Liver (tissue), 8 donors: ENCODE measurements at regions not wholly inside any gene's neighbourhood (a gene's known extent, or its start where the extent isn't known, plus 50 kb on each side); places are given as distances from the start of the nearest gene placed in this dataset.

Experiments
- DNase-seq: peaks from one replicate; pipeline ENCODE4 v3.0.0-alpha.2; 2017; ENCODE audit warnings: low spot score
- H3K27ac ChIP-seq, 2 donors: one replicate each; pipeline ENCODE4 v1.7.0; 2013; ENCODE audit warnings: inconsistent platforms in 2 of 2, low read length in 2 of 2, control low read depth in 1 of 2, low read depth in 1 of 2, mild to moderate bottlenecking in 1 of 2
- H3K27me3 ChIP-seq, 4 donors: one replicate each; pipeline versions ENCODE4 v1.6.1 to v1.7.0; 2013; ENCODE audit warnings: low read length in 3 of 4, inconsistent platforms in 1 of 4, mild to moderate bottlenecking in 1 of 4, moderate library complexity in 1 of 4; ENCODE audit not compliant: control insufficient read depth in 4 of 4, insufficient read depth in 4 of 4
- H3K36me3 ChIP-seq, 4 donors: one replicate each; pipeline versions ENCODE4 v1.6.1 to v1.7.0; 2013; ENCODE audit warnings: low read length in 3 of 4, mild to moderate bottlenecking in 3 of 4, low read depth in 1 of 4, moderate library complexity in 1 of 4; ENCODE audit not compliant: control insufficient read depth in 4 of 4, insufficient read depth in 3 of 4
- H3K4me1 ChIP-seq, 4 donors: one replicate each; pipeline versions ENCODE4 v1.6.1 to v1.7.0; 2013; ENCODE audit warnings: low read length in 3 of 4, mild to moderate bottlenecking in 3 of 4, moderate library complexity in 1 of 4; ENCODE audit not compliant: control insufficient read depth in 4 of 4, insufficient read depth in 4 of 4
- H3K4me3 ChIP-seq, 3 donors: one replicate each; pipeline versions ENCODE4 v1.6.1 to v1.7.0; 2013; ENCODE audit warnings: low read length in 3 of 3, control low read depth in 1 of 3, low read depth in 1 of 3, mild to moderate bottlenecking in 1 of 3
- H3K9ac ChIP-seq, 2 donors: one replicate each; pipeline ENCODE4 v1.7.0; 2013; ENCODE audit warnings: low read length in 2 of 2, mild to moderate bottlenecking in 2 of 2, moderate library complexity in 2 of 2, control low read depth in 1 of 2, low read depth in 1 of 2
- H3K9me3 ChIP-seq, 4 donors: one replicate each; pipeline versions ENCODE4 v1.6.1 to v1.7.0; 2013; ENCODE audit warnings: low read length in 3 of 4; ENCODE audit not compliant: control insufficient read depth in 4 of 4
- EGR1 ChIP-seq, 2 donors: IDR thresholded peaks; 2 replicates each; pipeline ENCODE4 v1.6.1; 2016 to 2018; ENCODE audit warnings: antibody characterized with exemption in 2 of 2, low read depth in 2 of 2
- FOXA1 ChIP-seq: IDR thresholded peaks from 2 replicates; pipeline ENCODE4 v1.6.1; 2016; ENCODE audit warnings: antibody characterized with exemption
- FOXA2 ChIP-seq: IDR thresholded peaks from 2 replicates; pipeline ENCODE4 v1.6.1; 2016; ENCODE audit warnings: antibody characterized with exemption
- GABPA ChIP-seq, 2 donors: IDR thresholded peaks in 1 of 2; conservative IDR thresholded peaks in 1 of 2; 2 replicates each; pipeline ENCODE4 v1.6.1; 2016; ENCODE audit warnings: antibody characterized with exemption in 2 of 2, mild to moderate bottlenecking in 1 of 2, moderate library complexity in 1 of 2
- HNF4A ChIP-seq, 2 donors: conservative IDR thresholded peaks; 2 replicates each; pipeline ENCODE4 v1.6.1; 2016; ENCODE audit warnings: antibody characterized with exemption in 2 of 2, mild to moderate bottlenecking in 2 of 2
- HNF4G ChIP-seq: IDR thresholded peaks from 2 replicates; pipeline ENCODE4 v1.6.1; 2016; ENCODE audit warnings: antibody characterized with exemption
- JUND ChIP-seq, 2 donors: IDR thresholded peaks; 2 replicates each; pipeline ENCODE4 v1.6.1; 2016; ENCODE audit warnings: antibody characterized with exemption in 2 of 2
- NR2F2 ChIP-seq: IDR thresholded peaks from 2 replicates; pipeline ENCODE4 v1.6.1; 2016; ENCODE audit warnings: antibody characterized with exemption
- RAD21 ChIP-seq, 2 donors: IDR thresholded peaks; 2 replicates each; pipeline ENCODE4 v1.6.1; 2016; ENCODE audit warnings: antibody characterized with exemption in 2 of 2, mild to moderate bottlenecking in 2 of 2
- RXRA ChIP-seq, 2 donors: IDR thresholded peaks; 2 replicates each; pipeline ENCODE4 v1.6.1; 2017 to 2018; ENCODE audit warnings: antibody characterized with exemption in 2 of 2, mild to moderate bottlenecking in 1 of 2
- SP1 ChIP-seq: IDR thresholded peaks from 2 replicates; pipeline ENCODE4 v1.6.1; 2018; ENCODE audit warnings: antibody characterized with exemption, mild to moderate bottlenecking
- TAF1 ChIP-seq: conservative IDR thresholded peaks from 2 replicates; pipeline ENCODE4 v1.6.1; 2016; ENCODE audit warnings: antibody characterized with exemption, mild to moderate bottlenecking
- YY1 ChIP-seq: IDR thresholded peaks from 2 replicates; pipeline ENCODE4 v1.6.1; 2016; ENCODE audit warnings: antibody characterized with exemption, mild to moderate bottlenecking
- WGBS: extraction: QIAGEN DNeasy Blood & Tissue Kit; methylation state at CpG from one replicate; pipeline ENCODE4 v1.1.7; 2013; 5-methylcytosine and 5-hydroxymethylcytosine counted together
- TF ChIP-seq, protein P1 (sequence below): IDR thresholded peaks from 2 replicates; pipeline ENCODE4 v1.6.1; 2016; ENCODE audit warnings: antibody characterized with exemption, mild to moderate bottlenecking
- TF ChIP-seq, protein P2 (sequence below): IDR thresholded peaks from 2 replicates; pipeline ENCODE4 v1.6.1; 2016; ENCODE audit warnings: antibody characterized with exemption
- TF ChIP-seq, protein P3 (sequence below): IDR thresholded peaks from 2 replicates; pipeline ENCODE4 v1.6.1; 2016; ENCODE audit warnings: antibody characterized with exemption
- TF ChIP-seq, protein P4 (sequence below): fragments of 150-350 bp; IDR thresholded peaks from 2 replicates; pipeline ENCODE4 v1.5.1; 2017; ENCODE audit warnings: improper control_type of control experiment, low read depth, low read length; ENCODE audit not compliant: missing input control
- TF ChIP-seq, protein P5 (sequence below): IDR thresholded peaks from 2 replicates; pipeline ENCODE4 v1.6.1; 2016; ENCODE audit warnings: antibody characterized with exemption
- donor health status: healthy.
- donor health status: healthy.
- donor health status: healthy.
- donor health status: healthy.
- donor health status: healthy.

DNA sequence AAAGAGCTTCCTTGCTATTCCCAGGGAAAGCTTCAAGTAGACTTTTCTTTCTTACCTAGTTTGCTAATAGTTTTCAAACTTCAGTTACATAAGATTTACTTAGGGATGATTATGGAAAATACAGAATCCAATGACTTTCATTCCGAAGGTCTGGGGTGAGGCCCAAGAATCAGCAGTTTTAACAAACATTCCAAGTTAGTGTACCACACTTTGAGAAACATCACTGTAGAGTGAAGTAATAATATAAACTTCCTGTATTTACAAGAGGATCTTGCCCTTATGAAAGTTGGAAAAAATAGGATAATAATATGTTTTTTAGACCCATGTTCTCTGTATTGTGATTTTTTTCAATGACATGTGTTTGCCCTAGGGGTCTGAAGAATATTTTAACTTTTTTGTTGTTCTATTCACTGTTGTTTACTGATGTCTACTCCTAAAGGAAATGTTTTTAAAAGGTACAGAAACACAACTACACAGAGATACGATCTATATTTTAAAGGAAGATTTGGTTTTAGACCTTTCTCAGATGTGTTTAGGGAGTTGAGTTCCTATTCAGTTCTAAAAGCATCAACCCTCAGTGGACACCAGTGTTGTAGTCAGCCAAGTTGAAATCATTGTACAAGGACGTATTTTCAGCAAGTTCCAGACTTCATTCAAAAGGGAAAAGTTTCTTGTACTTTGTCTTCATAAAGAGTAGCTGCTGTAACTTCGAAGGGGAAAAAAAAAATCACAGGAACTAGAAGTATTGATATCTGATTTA lies 295.8 kb upstream of the SLC7A11 start:
- Histone ChIP-seq H3K4me1 (no peaks in the 10 kb centered on the region), H3K9ac (no peak overlapping the region), H3K36me3 (no peaks in the 10 kb centered on the region), H3K9me3 (peaks cover 0 to 2% (median 0%) of the 10 kb centered on the region in 4 donors), H3K4me3 (no peak overlapping the region), H3K27ac (no peak overlapping the region), H3K27me3 (peaks cover 0 to 6% (median 0%) of the 10 kb centered on the region in 4 donors)
- DNase-seq = no peak
- WGBS = 59% methylated on average over 4 of the region's 4 CpGs
- no peak for TF ChIP-seq FOXA2
- TF ChIP-seq HNF4A (conservative IDR thresholded peaks at IDR 0.05) = no peak
- TF ChIP-seq SP1 = no peak
- no peak for TF ChIP-seq TAF1
- TF ChIP-seq, protein P1, sequence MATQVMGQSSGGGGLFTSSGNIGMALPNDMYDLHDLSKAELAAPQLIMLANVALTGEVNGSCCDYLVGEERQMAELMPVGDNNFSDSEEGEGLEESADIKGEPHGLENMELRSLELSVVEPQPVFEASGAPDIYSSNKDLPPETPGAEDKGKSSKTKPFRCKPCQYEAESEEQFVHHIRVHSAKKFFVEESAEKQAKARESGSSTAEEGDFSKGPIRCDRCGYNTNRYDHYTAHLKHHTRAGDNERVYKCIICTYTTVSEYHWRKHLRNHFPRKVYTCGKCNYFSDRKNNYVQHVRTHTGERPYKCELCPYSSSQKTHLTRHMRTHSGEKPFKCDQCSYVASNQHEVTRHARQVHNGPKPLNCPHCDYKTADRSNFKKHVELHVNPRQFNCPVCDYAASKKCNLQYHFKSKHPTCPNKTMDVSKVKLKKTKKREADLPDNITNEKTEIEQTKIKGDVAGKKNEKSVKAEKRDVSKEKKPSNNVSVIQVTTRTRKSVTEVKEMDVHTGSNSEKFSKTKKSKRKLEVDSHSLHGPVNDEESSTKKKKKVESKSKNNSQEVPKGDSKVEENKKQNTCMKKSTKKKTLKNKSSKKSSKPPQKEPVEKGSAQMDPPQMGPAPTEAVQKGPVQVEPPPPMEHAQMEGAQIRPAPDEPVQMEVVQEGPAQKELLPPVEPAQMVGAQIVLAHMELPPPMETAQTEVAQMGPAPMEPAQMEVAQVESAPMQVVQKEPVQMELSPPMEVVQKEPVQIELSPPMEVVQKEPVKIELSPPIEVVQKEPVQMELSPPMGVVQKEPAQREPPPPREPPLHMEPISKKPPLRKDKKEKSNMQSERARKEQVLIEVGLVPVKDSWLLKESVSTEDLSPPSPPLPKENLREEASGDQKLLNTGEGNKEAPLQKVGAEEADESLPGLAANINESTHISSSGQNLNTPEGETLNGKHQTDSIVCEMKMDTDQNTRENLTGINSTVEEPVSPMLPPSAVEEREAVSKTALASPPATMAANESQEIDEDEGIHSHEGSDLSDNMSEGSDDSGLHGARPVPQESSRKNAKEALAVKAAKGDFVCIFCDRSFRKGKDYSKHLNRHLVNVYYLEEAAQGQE = no peak
- TF ChIP-seq, protein P2, sequence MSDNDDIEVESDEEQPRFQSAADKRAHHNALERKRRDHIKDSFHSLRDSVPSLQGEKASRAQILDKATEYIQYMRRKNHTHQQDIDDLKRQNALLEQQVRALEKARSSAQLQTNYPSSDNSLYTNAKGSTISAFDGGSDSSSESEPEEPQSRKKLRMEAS = no peak

DNA sequence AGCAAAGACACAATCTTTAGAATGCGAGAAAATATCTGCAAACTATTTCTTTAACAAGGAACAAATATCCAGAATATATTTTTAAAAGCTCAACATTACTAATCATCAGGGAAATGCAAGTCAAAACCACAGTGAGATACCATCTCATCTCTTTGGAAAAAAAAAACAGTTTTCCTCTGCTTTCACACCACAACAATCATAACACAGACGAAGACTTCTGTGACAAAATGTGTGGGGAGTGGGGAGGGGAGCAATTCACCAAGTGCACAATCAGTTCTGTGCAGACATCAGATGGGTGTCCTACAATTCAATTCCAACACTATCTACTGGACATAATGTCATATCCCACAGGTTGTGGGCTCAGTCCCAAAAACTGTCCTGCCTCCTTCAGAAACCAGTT lies 293.2 kb upstream of the SLC7A11 start:
- Histone ChIP-seq H3K4me1 (no peaks in the 10 kb centered on the region), H3K27me3 (peaks cover 0 to 3% (median 0%) of the 10 kb centered on the region in 4 donors), H3K36me3 (no peaks in the 10 kb centered on the region), H3K9ac (no peak overlapping the region), H3K9me3 (peaks cover 0 to 5% (median 0%) of the 10 kb centered on the region in 4 donors), H3K27ac (no peak overlapping the region), H3K4me3 (no peak overlapping the region)
- no peak for DNase-seq
- TF ChIP-seq HNF4A (conservative IDR thresholded peaks at IDR 0.05) (no peak), SP1 (no peak), TAF1 (no peak), YY1 (no peak), RXRA (IDR thresholded peaks at IDR 0.05) (no peak), RAD21 (IDR thresholded peaks at IDR 0.05) (no peak), HNF4G (no peak), GABPA (IDR thresholded peaks at IDR 0.05 in 1 of 2, conservative IDR thresholded peaks at IDR 0.05 in 1 of 2) (no peak), EGR1 (IDR thresholded peaks at IDR 0.05; ENCODE audit: low read depth in 2 of 2) (no peak), FOXA1 (no peak), NR2F2 (no peak), FOXA2 (no peak), JUND (IDR thresholded peaks at IDR 0.05) (no peak)
- TF ChIP-seq, protein P1 = no peak
- TF ChIP-seq, protein P3, sequence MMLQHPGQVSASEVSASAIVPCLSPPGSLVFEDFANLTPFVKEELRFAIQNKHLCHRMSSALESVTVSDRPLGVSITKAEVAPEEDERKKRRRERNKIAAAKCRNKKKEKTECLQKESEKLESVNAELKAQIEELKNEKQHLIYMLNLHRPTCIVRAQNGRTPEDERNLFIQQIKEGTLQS = no peak
- TF ChIP-seq, protein P2 = no peak
- TF ChIP-seq, protein P4, sequence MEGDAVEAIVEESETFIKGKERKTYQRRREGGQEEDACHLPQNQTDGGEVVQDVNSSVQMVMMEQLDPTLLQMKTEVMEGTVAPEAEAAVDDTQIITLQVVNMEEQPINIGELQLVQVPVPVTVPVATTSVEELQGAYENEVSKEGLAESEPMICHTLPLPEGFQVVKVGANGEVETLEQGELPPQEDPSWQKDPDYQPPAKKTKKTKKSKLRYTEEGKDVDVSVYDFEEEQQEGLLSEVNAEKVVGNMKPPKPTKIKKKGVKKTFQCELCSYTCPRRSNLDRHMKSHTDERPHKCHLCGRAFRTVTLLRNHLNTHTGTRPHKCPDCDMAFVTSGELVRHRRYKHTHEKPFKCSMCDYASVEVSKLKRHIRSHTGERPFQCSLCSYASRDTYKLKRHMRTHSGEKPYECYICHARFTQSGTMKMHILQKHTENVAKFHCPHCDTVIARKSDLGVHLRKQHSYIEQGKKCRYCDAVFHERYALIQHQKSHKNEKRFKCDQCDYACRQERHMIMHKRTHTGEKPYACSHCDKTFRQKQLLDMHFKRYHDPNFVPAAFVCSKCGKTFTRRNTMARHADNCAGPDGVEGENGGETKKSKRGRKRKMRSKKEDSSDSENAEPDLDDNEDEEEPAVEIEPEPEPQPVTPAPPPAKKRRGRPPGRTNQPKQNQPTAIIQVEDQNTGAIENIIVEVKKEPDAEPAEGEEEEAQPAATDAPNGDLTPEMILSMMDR = no peak
- TF ChIP-seq, protein P5, sequence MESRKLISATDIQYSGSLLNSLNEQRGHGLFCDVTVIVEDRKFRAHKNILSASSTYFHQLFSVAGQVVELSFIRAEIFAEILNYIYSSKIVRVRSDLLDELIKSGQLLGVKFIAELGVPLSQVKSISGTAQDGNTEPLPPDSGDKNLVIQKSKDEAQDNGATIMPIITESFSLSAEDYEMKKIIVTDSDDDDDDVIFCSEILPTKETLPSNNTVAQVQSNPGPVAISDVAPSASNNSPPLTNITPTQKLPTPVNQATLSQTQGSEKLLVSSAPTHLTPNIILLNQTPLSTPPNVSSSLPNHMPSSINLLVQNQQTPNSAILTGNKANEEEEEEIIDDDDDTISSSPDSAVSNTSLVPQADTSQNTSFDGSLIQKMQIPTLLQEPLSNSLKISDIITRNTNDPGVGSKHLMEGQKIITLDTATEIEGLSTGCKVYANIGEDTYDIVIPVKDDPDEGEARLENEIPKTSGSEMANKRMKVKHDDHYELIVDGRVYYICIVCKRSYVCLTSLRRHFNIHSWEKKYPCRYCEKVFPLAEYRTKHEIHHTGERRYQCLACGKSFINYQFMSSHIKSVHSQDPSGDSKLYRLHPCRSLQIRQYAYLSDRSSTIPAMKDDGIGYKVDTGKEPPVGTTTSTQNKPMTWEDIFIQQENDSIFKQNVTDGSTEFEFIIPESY = no peak
- WGBS = 61% methylated on average over 2 of the region's 2 CpGs
